ENCODE measurements at regions not wholly inside any gene's neighbourhood (a gene's known extent, or its start where the extent isn't known, plus 50 kb on each side); places are given as distances from the start of the nearest gene placed in this dataset.

DNA sequence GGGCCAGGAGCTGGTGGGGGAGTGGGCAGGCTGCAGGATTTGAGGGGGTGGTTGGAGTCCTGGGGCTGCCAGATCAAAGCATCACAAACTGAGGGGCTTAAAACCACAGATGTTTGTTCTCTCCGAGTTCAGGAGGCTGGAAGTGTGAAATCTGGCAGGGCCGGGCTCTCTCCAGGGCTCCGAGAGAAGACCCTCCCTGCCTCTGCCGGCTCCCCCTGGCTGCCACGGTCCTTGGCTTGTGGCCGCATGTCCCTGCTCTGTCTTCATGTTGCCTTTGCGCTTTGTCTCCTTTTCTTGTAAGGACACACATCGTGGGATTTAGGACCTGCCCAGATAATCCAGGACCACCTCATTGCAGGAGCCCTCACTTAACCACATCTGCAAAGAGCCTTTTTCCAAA, 139.8 kb upstream of the GSE1 start:
- TF ChIP-seq, protein P1, sequence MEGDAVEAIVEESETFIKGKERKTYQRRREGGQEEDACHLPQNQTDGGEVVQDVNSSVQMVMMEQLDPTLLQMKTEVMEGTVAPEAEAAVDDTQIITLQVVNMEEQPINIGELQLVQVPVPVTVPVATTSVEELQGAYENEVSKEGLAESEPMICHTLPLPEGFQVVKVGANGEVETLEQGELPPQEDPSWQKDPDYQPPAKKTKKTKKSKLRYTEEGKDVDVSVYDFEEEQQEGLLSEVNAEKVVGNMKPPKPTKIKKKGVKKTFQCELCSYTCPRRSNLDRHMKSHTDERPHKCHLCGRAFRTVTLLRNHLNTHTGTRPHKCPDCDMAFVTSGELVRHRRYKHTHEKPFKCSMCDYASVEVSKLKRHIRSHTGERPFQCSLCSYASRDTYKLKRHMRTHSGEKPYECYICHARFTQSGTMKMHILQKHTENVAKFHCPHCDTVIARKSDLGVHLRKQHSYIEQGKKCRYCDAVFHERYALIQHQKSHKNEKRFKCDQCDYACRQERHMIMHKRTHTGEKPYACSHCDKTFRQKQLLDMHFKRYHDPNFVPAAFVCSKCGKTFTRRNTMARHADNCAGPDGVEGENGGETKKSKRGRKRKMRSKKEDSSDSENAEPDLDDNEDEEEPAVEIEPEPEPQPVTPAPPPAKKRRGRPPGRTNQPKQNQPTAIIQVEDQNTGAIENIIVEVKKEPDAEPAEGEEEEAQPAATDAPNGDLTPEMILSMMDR (CRISPR knock-in tag; IDR thresholded peaks at IDR 0.05), result no peak
- TF ChIP-seq REPIN1 (CRISPR knock-in tag; IDR thresholded peaks at IDR 0.05; ENCODE audit: borderline replicate concordance, low read depth) (no peak), TGIF2 (CRISPR knock-in tag; IDR thresholded peaks at IDR 0.05) (no peak), NCOA2 (CRISPR knock-in tag; IDR thresholded peaks at IDR 0.05) (no peak), EZH2 (conservative IDR thresholded peaks at IDR 0.05; ENCODE audit: low read depth, low read length) (no peak), ELF4 (CRISPR knock-in tag; IDR thresholded peaks at IDR 0.05; ENCODE audit: borderline replicate concordance) (no peak), ZKSCAN5 (CRISPR knock-in tag; IDR thresholded peaks at IDR 0.05) (no peak), ELF1 (CRISPR knock-in tag; IDR thresholded peaks at IDR 0.05) (no peak), RAD21 (CRISPR knock-in tag; IDR thresholded peaks at IDR 0.05) (no peak), POLR2AphosphoS5 (IDR thresholded peaks at IDR 0.05; ENCODE audit: low read depth, low read length) (no peak), GLI4 (CRISPR knock-in tag; IDR thresholded peaks at IDR 0.05; ENCODE audit: borderline replicate concordance) (no peak)
- TF ChIP-seq, protein P2, sequence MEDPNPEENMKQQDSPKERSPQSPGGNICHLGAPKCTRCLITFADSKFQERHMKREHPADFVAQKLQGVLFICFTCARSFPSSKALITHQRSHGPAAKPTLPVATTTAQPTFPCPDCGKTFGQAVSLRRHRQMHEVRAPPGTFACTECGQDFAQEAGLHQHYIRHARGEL (CRISPR knock-in tag; IDR thresholded peaks at IDR 0.05), result no peak
